ENCODE measurements at regions not wholly inside any gene's neighbourhood (a gene's known extent, or its start where the extent isn't known, plus 50 kb on each side); places are given as distances from the start of the nearest gene placed in this dataset.

- no peaks in the 10 kb centered on the region for H3K9me3 ChIP-seq (ENCODE audit: control insufficient read depth, low read length)
- H3K27me3 ChIP-seq (ENCODE audit: control insufficient read depth, insufficient read depth, low read length) = no peaks in the 10 kb centered on the region
- no peaks in the 10 kb centered on the region for H3K36me3 ChIP-seq (ENCODE audit: control insufficient read depth, insufficient read depth, low read length)
- no peak overlapping the region for H3K9ac ChIP-seq (ENCODE audit: low read length)
- no peaks in the 10 kb centered on the region for H3K4me1 ChIP-seq (ENCODE audit: control insufficient read depth, insufficient read depth, low read length)
- H3K4me3 ChIP-seq (ENCODE audit: low read length) = no peak overlapping the region
Observed at GRCh38 chr5:133715616-133716015, 103.3 kb upstream of the FSTL4 start.

DNA sequence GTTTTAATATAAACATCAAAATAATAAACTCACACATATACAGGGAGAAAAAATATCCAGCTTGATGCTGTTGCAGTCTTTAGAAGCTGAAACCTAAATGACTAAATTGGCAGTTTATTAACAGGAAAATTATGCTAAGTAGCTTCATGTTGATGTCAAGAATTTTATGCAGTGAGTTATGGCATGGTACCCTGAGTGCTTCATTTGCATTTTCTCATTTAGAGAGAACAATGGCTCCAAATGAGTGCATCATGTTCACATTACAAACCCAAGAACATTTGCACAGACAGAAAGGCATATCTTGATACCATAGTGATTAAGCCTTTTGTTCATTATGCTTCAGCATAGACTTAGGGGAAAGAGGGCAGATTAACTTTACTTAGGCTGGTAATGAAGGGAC, 102.9 kb upstream of the FSTL4 start:
- H3K4me1 ChIP-seq (ENCODE audit: control insufficient read depth, insufficient read depth, low read length) = no peaks in the 10 kb centered on the region
- no peaks in the 10 kb centered on the region for H3K27me3 ChIP-seq (ENCODE audit: control insufficient read depth, insufficient read depth, low read length)
- no peaks in the 10 kb centered on the region for H3K36me3 ChIP-seq (ENCODE audit: control insufficient read depth, insufficient read depth, low read length)
- H3K9me3 ChIP-seq (ENCODE audit: control insufficient read depth, low read length) = no peaks in the 10 kb centered on the region
- no peak overlapping the region for H3K9ac ChIP-seq (ENCODE audit: low read length)
- H3K4me3 ChIP-seq (ENCODE audit: low read length) = no peak overlapping the region

DNA sequence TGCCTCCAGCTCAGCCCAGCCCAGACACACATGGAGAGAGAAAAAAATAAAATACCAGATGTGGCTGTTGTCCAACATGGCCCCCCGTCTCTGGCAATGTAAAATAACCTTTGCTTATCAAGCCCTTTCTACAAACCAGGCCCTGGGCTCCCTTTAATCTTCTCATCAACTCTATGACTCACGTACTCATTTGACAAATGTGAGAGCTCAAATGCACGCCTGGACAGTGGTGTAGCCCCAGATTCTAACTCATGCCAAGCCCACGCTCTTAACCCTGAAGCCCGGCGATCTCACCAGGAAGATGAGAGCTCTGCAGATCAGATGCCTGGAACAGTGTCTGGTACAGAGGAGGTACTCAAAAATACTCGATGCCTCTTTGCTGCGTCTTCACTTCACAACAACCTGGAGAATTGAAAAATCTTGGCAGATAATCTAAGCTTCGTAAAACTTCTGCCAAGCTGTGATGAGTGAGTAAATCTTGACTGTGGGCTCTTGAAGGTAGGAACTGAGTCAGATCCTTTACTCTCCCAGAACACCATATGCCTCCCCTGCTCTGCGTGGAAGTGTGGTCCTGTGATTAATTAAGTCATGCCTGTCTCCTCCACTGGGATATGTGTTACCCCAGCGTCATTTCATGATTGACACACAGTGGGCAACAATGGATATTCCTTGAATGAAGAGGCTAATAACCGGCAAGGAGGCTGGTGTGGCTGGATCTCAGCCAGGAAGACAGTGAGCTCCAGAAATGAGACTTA, 102.0 kb upstream of the FSTL4 start:
- H3K4me3 ChIP-seq (ENCODE audit: low read length) = no peak overlapping the region
- H3K9ac ChIP-seq (ENCODE audit: low read length) = no peak overlapping the region
- H3K9me3 ChIP-seq (ENCODE audit: control insufficient read depth, low read length) = no peaks in the 10 kb centered on the region
- H3K27me3 ChIP-seq (ENCODE audit: control insufficient read depth, insufficient read depth, low read length) = no peaks in the 10 kb centered on the region
- H3K4me1 ChIP-seq (ENCODE audit: control insufficient read depth, insufficient read depth, low read length) = no peaks in the 10 kb centered on the region
- H3K36me3 ChIP-seq (ENCODE audit: control insufficient read depth, insufficient read depth, low read length) = no peaks in the 10 kb centered on the region

GRCh38 chr5:133713751-133714150, 101.4 kb upstream of the FSTL4 start:
- H3K9ac ChIP-seq (ENCODE audit: low read length) = no peak overlapping the region
- H3K9me3 ChIP-seq (ENCODE audit: control insufficient read depth, low read length) = no peaks in the 10 kb centered on the region
- H3K4me3 ChIP-seq (ENCODE audit: low read length) = no peak overlapping the region
- H3K4me1 ChIP-seq (ENCODE audit: control insufficient read depth, insufficient read depth, low read length) = no peaks in the 10 kb centered on the region
- H3K36me3 ChIP-seq (ENCODE audit: control insufficient read depth, insufficient read depth, low read length) = no peaks in the 10 kb centered on the region
- H3K27me3 ChIP-seq (ENCODE audit: control insufficient read depth, insufficient read depth, low read length) = no peaks in the 10 kb centered on the region

DNA sequence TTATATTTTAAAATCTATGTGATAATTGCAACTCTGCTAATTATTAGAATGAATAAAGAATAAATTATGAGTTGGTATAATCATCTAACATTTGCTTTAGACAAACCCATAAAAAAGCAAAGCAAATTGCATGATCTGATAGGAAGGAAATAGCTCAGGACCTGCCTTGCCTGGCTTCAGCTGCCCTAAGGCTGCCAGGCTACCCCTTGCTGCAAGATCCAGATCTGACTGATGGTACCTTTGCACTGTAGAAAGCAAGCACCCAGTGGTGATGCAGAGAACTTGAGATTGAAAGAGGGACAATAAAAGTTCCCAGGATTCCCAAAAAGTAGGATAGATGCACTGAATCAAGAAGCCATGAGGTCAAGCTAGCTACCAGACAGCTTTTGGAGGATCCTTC, 100.9 kb upstream of the FSTL4 start:
- H3K4me1 ChIP-seq (ENCODE audit: control insufficient read depth, insufficient read depth, low read length) = no peaks in the 10 kb centered on the region
- no peak overlapping the region for H3K4me3 ChIP-seq (ENCODE audit: low read length)
- no peak overlapping the region for H3K9ac ChIP-seq (ENCODE audit: low read length)
- no peaks in the 10 kb centered on the region for H3K27me3 ChIP-seq (ENCODE audit: control insufficient read depth, insufficient read depth, low read length)
- H3K36me3 ChIP-seq (ENCODE audit: control insufficient read depth, insufficient read depth, low read length) = no peaks in the 10 kb centered on the region
- no peaks in the 10 kb centered on the region for H3K9me3 ChIP-seq (ENCODE audit: control insufficient read depth, low read length)

- Histone ChIP-seq H3K9me3 (ENCODE audit: control insufficient read depth, low read length) (no peaks in the 10 kb centered on the region), H3K36me3 (ENCODE audit: control insufficient read depth, insufficient read depth, low read length) (no peaks in the 10 kb centered on the region), H3K9ac (ENCODE audit: low read length) (no peak overlapping the region), H3K27me3 (ENCODE audit: control insufficient read depth, insufficient read depth, low read length) (no peaks in the 10 kb centered on the region), H3K4me1 (ENCODE audit: control insufficient read depth, insufficient read depth, low read length) (no peaks in the 10 kb centered on the region), H3K4me3 (ENCODE audit: low read length) (no peak overlapping the region)
Observed at GRCh38 chr5:133712562-133712961, 100.2 kb upstream of the FSTL4 start.

GRCh38 chr5:133709209-133709725, 96.9 kb upstream of the FSTL4 start:
- H3K4me3 ChIP-seq (ENCODE audit: low read length) = no peak overlapping the region
- no peak overlapping the region for H3K9ac ChIP-seq (ENCODE audit: low read length)
- no peaks in the 10 kb centered on the region for H3K9me3 ChIP-seq (ENCODE audit: control insufficient read depth, low read length)
- H3K36me3 ChIP-seq (ENCODE audit: control insufficient read depth, insufficient read depth, low read length) = no peaks in the 10 kb centered on the region
- H3K27me3 ChIP-seq (ENCODE audit: control insufficient read depth, insufficient read depth, low read length) = no peaks in the 10 kb centered on the region
- H3K4me1 ChIP-seq (ENCODE audit: control insufficient read depth, insufficient read depth, low read length) = no peaks in the 10 kb centered on the region

GRCh38 chr5:133708331-133708850, 96.0 kb upstream of the FSTL4 start:
- no peaks in the 10 kb centered on the region for H3K9me3 ChIP-seq (ENCODE audit: control insufficient read depth, low read length)
- H3K9ac ChIP-seq (ENCODE audit: low read length) = no peak overlapping the region
- no peaks in the 10 kb centered on the region for H3K4me1 ChIP-seq (ENCODE audit: control insufficient read depth, insufficient read depth, low read length)
- no peak overlapping the region for H3K4me3 ChIP-seq (ENCODE audit: low read length)
- H3K36me3 ChIP-seq (ENCODE audit: control insufficient read depth, insufficient read depth, low read length) = no peaks in the 10 kb centered on the region
- H3K27me3 ChIP-seq (ENCODE audit: control insufficient read depth, insufficient read depth, low read length) = no peaks in the 10 kb centered on the region

- Histone ChIP-seq H3K4me3 (ENCODE audit: low read length) (no peak overlapping the region), H3K36me3 (ENCODE audit: control insufficient read depth, insufficient read depth, low read length) (no peaks in the 10 kb centered on the region), H3K9ac (ENCODE audit: low read length) (no peak overlapping the region), H3K27me3 (ENCODE audit: control insufficient read depth, insufficient read depth, low read length) (no peaks in the 10 kb centered on the region), H3K9me3 (ENCODE audit: control insufficient read depth, low read length) (no peaks in the 10 kb centered on the region), H3K4me1 (ENCODE audit: control insufficient read depth, insufficient read depth, low read length) (no peaks in the 10 kb centered on the region)
Observed at GRCh38 chr5:133707629-133708028, 95.3 kb upstream of the FSTL4 start.

DNA sequence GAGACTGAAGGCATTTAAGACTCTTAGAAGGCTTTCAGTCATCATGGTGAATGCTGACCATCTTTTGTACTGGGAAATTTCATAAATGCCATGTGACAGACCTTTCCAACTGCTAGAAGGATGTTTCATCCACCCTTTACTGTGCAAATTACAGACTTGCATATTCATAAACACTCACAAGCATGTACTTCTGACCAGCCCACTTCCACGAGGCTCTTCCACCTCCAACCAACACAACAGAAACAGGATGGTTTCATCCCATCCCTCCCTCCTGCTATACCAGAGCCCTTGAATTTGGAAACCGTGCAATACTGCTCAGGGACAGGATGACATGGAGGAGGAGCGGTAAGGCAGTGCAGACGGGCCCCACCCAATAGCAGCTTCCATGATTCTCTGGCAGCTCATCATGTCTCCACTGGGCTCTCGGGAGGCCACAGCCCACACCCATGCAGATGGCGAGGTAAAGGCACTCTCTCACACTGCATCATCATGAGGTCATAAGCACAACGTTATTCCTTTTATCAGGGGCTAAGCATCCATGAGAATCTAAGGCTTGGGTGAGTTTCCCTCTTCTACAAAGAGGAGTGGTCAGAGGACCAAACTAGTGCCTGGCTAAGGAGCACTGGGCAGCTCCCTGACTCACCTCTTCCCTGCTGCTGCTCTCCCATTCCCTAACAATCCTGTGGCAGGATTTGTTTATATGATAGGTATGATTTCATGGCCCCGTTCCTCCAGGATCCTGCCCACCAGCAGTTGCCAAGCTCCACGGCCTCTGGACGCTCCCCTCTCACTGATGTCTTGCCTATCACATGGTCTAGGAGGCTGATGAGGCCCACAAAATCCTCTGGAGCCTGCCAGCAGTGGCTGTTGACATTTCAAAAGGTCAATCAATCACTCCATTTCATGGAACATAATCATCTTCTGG, 94.4 kb upstream of the FSTL4 start:
- H3K9me3 ChIP-seq (ENCODE audit: control insufficient read depth, low read length) = no peaks in the 10 kb centered on the region

GRCh38 chr5:133705331-133705730, 93.0 kb upstream of the FSTL4 start:
- no peaks in the 10 kb centered on the region for H3K9me3 ChIP-seq (ENCODE audit: control insufficient read depth, low read length)
- H3K9ac ChIP-seq (ENCODE audit: low read length) = no peak overlapping the region
- no peaks in the 10 kb centered on the region for H3K36me3 ChIP-seq (ENCODE audit: control insufficient read depth, insufficient read depth, low read length)
- H3K4me1 ChIP-seq (ENCODE audit: control insufficient read depth, insufficient read depth, low read length) = no peaks in the 10 kb centered on the region
- H3K4me3 ChIP-seq (ENCODE audit: low read length) = no peak overlapping the region
- H3K27me3 ChIP-seq (ENCODE audit: control insufficient read depth, insufficient read depth, low read length) = no peaks in the 10 kb centered on the region

More for the DNA sequence above, 94.4 kb upstream of the FSTL4 start:
- no peaks in the 10 kb centered on the region for H3K36me3 ChIP-seq (ENCODE audit: control insufficient read depth, insufficient read depth, low read length)
- no peaks in the 10 kb centered on the region for H3K27me3 ChIP-seq (ENCODE audit: control insufficient read depth, insufficient read depth, low read length)
- H3K9ac ChIP-seq (ENCODE audit: low read length) = no peak overlapping the region
- H3K4me3 ChIP-seq (ENCODE audit: low read length) = no peak overlapping the region
- no peaks in the 10 kb centered on the region for H3K4me1 ChIP-seq (ENCODE audit: control insufficient read depth, insufficient read depth, low read length)

DNA sequence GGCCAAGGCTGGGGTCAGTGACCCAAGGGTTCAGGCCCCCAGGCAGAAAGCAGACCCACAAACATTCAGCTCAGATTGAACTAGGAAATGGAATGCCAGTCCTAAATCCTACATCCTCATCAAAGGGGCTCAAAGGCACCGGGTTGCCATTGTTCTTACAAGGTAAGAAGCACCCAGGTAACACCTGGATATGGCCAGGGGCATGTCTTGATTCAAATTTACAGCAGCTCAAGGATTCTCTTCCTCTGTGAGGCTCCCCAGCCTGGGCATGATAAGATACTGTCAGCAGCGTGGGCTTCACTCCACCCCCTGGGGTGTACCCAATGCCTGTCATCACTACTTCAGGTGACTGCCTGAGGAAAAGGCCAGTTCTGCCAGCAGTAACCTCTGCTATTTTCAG, 92.1 kb upstream of the FSTL4 start:
- Histone ChIP-seq H3K4me3 (ENCODE audit: low read length) (no peak overlapping the region), H3K27me3 (ENCODE audit: control insufficient read depth, insufficient read depth, low read length) (no peaks in the 10 kb centered on the region), H3K9ac (ENCODE audit: low read length) (no peak overlapping the region), H3K36me3 (ENCODE audit: control insufficient read depth, insufficient read depth, low read length) (no peaks in the 10 kb centered on the region), H3K4me1 (ENCODE audit: control insufficient read depth, insufficient read depth, low read length) (no peaks in the 10 kb centered on the region), H3K9me3 (ENCODE audit: control insufficient read depth, low read length) (no peaks in the 10 kb centered on the region)

Measured in mucosa of stomach (tissue), 1 donor.